ENCODE measurements at regions not wholly inside any gene's neighbourhood (a gene's known extent, or its start where the extent isn't known, plus 50 kb on each side); places are given as distances from the start of the nearest gene placed in this dataset.

DNA sequence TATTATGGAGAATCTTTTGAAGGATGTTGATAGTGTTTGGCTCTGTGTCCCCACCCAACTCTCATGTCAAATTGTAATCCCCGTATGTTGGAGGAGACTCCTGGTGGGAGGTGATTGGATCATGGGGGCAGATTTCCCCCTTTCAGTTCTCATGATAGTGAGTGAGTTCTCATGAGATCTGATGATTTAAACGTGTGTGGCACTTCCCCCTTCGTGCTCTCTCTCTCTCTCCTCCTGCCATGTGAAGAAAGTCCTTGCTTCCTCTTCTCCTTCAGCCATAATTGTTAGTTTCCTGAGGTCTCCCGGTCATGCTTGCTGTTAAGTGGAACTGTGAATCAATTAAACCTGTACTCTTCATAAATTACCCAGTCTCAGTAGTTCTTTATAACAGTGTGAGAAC lies 166.1 kb upstream of the NUDT6 start:
- TF ChIP-seq, protein P1, sequence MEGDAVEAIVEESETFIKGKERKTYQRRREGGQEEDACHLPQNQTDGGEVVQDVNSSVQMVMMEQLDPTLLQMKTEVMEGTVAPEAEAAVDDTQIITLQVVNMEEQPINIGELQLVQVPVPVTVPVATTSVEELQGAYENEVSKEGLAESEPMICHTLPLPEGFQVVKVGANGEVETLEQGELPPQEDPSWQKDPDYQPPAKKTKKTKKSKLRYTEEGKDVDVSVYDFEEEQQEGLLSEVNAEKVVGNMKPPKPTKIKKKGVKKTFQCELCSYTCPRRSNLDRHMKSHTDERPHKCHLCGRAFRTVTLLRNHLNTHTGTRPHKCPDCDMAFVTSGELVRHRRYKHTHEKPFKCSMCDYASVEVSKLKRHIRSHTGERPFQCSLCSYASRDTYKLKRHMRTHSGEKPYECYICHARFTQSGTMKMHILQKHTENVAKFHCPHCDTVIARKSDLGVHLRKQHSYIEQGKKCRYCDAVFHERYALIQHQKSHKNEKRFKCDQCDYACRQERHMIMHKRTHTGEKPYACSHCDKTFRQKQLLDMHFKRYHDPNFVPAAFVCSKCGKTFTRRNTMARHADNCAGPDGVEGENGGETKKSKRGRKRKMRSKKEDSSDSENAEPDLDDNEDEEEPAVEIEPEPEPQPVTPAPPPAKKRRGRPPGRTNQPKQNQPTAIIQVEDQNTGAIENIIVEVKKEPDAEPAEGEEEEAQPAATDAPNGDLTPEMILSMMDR (conservative IDR thresholded peaks at IDR 0.05; ENCODE audit: low read length): no peak
- no peak for TF ChIP-seq EZH2phosphoT487 (IDR thresholded peaks at IDR 0.05; ENCODE audit: borderline replicate concordance)

Data from Loucy (cell line).